Loucy (cell line): ENCODE measurements at regions not wholly inside any gene's neighbourhood (a gene's known extent, or its start where the extent isn't known, plus 50 kb on each side); places are given as distances from the start of the nearest gene placed in this dataset.

ENCODE experiments used
- H2AFZ ChIP-seq: fragments of 200-600 bp; sonication (generic); 2 replicates; pipeline ENCODE4 v1.6.0; 2016; ENCODE audit warnings: antibody characterized with exemption, mild to moderate bottlenecking, low read length, moderate library complexity
- H3F3A ChIP-seq: fragments of 200-600 bp; 2 replicates; pipeline ENCODE4 v1.6.0; 2016; ENCODE audit warnings: antibody characterized with exemption, low read depth, mild to moderate bottlenecking
- H3K27me3 ChIP-seq: fragments of 200-600 bp; sonication (generic); 2 replicates; pipeline ENCODE4 v1.6.1; 2014; ENCODE audit warnings: low read length, mild to moderate bottlenecking; ENCODE audit not compliant: insufficient read depth, poor library complexity, severe bottlenecking
- H3K36me3 ChIP-seq: fragments of 200-600 bp; sonication (generic); 2 replicates; pipeline ENCODE4 v1.6.1; 2016; ENCODE audit warnings: low read length; ENCODE audit not compliant: insufficient read depth
- H3K4me1 ChIP-seq: fragments of 200-600 bp; sonication (generic); 2 replicates; pipeline ENCODE4 v1.5.1; 2014; ENCODE audit warnings: low read length, mild to moderate bottlenecking; ENCODE audit not compliant: insufficient read depth, poor library complexity, severe bottlenecking
- H3K4me2 ChIP-seq: fragments of 200-600 bp; sonication (generic); 2 replicates; pipeline ENCODE4 v1.6.0; 2014; ENCODE audit warnings: antibody characterized with exemption, low read length, low read depth, mild to moderate bottlenecking; ENCODE audit not compliant: poor library complexity, severe bottlenecking
- H3K4me3 ChIP-seq: fragments of 200-600 bp; sonication (generic); 2 replicates; pipeline ENCODE4 v1.5.1; 2014; ENCODE audit warnings: low read length, mild to moderate bottlenecking, mixed read lengths; ENCODE audit not compliant: poor library complexity, severe bottlenecking
- H3K79me2 ChIP-seq: fragments of 200-600 bp; sonication (generic); 2 replicates; pipeline ENCODE4 v1.6.1; 2014; ENCODE audit warnings: low read length; ENCODE audit not compliant: insufficient read depth
- H3K9ac ChIP-seq: fragments of 200-600 bp; sonication (generic); 2 replicates; pipeline ENCODE4 v1.6.0; 2014; ENCODE audit warnings: mild to moderate bottlenecking, low read depth, low read length, moderate library complexity; ENCODE audit not compliant: poor library complexity, severe bottlenecking
- H3K9me2 ChIP-seq: fragments of 200-600 bp; sonication (generic); replicated peaks from 2 replicates; pipeline ENCODE4 v1.6.1; 2016; ENCODE audit warnings: low read depth, low read length, mixed read lengths
- H3K9me3 ChIP-seq: fragments of 200-600 bp; sonication (generic); 2 replicates; pipeline ENCODE4 v1.6.1; 2014; ENCODE audit warnings: mild to moderate bottlenecking, antibody characterized with exemption, low read length, low read depth; ENCODE audit not compliant: insufficient read depth
- H4K20me1 ChIP-seq: fragments of 200-600 bp; sonication (generic); 2 replicates; pipeline ENCODE4 v1.6.0; 2014; ENCODE audit warnings: antibody characterized with exemption, low read length, mild to moderate bottlenecking; ENCODE audit not compliant: insufficient read depth, poor library complexity, severe bottlenecking
- EZH2phosphoT487 ChIP-seq: fragments of 200-600 bp; IDR thresholded peaks from 2 replicates; pipeline ENCODE4 v1.6.1; 2018; ENCODE audit warnings: antibody characterized with exemption, mild to moderate bottlenecking, moderate library complexity, borderline replicate concordance
- TF ChIP-seq, protein P1 (sequence below): fragments of 200-600 bp; sonication (generic); conservative IDR thresholded peaks from 2 replicates; pipeline ENCODE4 v1.5.1; 2014; ENCODE audit warnings: mild to moderate bottlenecking, antibody characterized with exemption, low read length

DNA sequence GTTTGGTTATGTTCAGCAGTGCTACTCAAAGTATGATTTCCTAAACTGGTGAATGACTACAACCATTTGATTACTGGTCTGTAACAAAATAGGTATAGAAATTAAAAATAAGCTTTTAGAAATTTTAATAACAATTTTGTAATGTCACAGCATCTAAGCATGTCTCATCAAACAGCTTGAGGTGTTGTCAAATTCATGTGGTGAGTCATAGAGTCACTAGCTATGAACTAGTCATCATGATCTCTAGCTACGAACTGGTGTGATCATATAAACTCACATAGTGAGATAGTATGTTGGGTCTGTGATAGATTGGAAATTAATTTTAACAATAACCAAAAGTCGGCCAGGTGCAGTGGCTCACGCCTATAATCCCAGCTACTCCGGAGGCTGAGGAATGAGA is 213.9 kb upstream of the RBMS3 start:
- H3K27me3 ChIP-seq: no peaks in the 10 kb centered on the region
- no peaks in the 10 kb centered on the region for H3F3A ChIP-seq
- H3K9me2 ChIP-seq: no peaks in the 10 kb centered on the region
- H2AFZ ChIP-seq: no peak overlapping the region
- H3K4me1 ChIP-seq: no peaks in the 10 kb centered on the region
- H3K79me2 ChIP-seq: no peaks in the 10 kb centered on the region
- no peaks in the 10 kb centered on the region for H4K20me1 ChIP-seq
- no peak overlapping the region for H3K9ac ChIP-seq
- H3K4me2 ChIP-seq: no peak overlapping the region
- no peak for TF ChIP-seq EZH2phosphoT487
- TF ChIP-seq, protein P1, sequence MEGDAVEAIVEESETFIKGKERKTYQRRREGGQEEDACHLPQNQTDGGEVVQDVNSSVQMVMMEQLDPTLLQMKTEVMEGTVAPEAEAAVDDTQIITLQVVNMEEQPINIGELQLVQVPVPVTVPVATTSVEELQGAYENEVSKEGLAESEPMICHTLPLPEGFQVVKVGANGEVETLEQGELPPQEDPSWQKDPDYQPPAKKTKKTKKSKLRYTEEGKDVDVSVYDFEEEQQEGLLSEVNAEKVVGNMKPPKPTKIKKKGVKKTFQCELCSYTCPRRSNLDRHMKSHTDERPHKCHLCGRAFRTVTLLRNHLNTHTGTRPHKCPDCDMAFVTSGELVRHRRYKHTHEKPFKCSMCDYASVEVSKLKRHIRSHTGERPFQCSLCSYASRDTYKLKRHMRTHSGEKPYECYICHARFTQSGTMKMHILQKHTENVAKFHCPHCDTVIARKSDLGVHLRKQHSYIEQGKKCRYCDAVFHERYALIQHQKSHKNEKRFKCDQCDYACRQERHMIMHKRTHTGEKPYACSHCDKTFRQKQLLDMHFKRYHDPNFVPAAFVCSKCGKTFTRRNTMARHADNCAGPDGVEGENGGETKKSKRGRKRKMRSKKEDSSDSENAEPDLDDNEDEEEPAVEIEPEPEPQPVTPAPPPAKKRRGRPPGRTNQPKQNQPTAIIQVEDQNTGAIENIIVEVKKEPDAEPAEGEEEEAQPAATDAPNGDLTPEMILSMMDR: no peak
- H3K4me3 ChIP-seq: no peak overlapping the region
- H3K36me3 ChIP-seq: no peaks in the 10 kb centered on the region
- no peaks in the 10 kb centered on the region for H3K9me3 ChIP-seq

DNA sequence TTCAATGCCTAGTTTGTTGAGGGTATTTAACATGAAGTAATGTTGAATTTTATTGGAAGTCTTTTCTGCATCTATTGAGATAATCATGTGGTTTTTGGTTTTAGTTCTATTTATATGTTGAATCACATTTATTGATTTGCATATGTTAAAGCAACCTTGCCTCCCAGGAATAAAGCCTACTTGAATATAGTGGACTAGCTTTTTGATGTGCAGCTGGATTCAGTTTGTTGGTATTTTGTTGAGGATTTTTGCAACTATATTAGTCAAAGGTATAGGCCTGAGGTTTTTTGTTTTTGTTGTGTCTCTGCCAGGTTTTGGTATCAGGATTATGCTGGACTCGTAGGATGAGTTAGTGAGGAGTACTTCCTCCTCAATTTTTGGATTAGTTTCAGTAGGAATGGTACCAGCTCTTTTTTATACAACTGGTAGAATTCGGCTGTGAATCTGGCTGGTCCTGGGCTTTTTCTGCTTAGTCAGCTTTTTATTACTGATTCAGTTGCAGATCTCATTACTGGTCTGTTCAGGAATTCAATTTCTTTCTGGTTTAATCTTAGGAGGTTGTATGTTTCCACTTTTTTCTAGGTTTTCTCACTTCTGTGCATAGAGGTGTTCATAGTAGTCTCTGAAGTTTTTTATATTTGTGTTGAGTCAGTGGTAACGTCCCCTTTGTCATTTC is 209.8 kb upstream of the RBMS3 start:
- Histone ChIP-seq H4K20me1 (no peaks in the 10 kb centered on the region), H2AFZ (no peak overlapping the region), H3K4me3 (no peak overlapping the region), H3K27me3 (no peaks in the 10 kb centered on the region), H3K4me2 (no peak overlapping the region), H3K9me2 (no peaks in the 10 kb centered on the region), H3K36me3 (no peaks in the 10 kb centered on the region), H3K9ac (no peak overlapping the region), H3K4me1 (no peaks in the 10 kb centered on the region), H3F3A (no peaks in the 10 kb centered on the region), H3K79me2 (no peaks in the 10 kb centered on the region), H3K9me3 (no peaks in the 10 kb centered on the region)
- TF ChIP-seq EZH2phosphoT487: no peak
- TF ChIP-seq, protein P1: no peak

- Histone ChIP-seq H2AFZ (no peak overlapping the region), H4K20me1 (no peaks in the 10 kb centered on the region), H3K9ac (no peak overlapping the region), H3K9me2 (no peaks in the 10 kb centered on the region), H3K4me2 (no peak overlapping the region), H3F3A (no peaks in the 10 kb centered on the region), H3K79me2 (no peaks in the 10 kb centered on the region), H3K27me3 (no peaks in the 10 kb centered on the region), H3K4me1 (no peaks in the 10 kb centered on the region), H3K9me3 (no peaks in the 10 kb centered on the region), H3K36me3 (no peaks in the 10 kb centered on the region), H3K4me3 (no peak overlapping the region)
- no peak for TF ChIP-seq EZH2phosphoT487
- TF ChIP-seq, protein P1: no peak
These were observed 208.3 kb upstream of the RBMS3 start for GRCh38 chr3:29072611-29073010.
